GM12891 (cell line): ENCODE measurements at regions not wholly inside any gene's neighbourhood (a gene's known extent, or its start where the extent isn't known, plus 50 kb on each side); places are given as distances from the start of the nearest gene placed in this dataset.

ENCODE experiments used
- POLR2A ChIP-seq: IDR thresholded peaks from 2 replicates; pipeline ENCODE4 v1.6.1; 2011; ENCODE audit warnings: low read depth, low read length, control low read depth
- POLR2AphosphoS5 ChIP-seq: IDR thresholded peaks from 2 replicates; pipeline ENCODE4 v1.6.1; 2011; ENCODE audit warnings: low read depth, low read length, control low read depth
- POU2F2 ChIP-seq: IDR thresholded peaks from 2 replicates; pipeline ENCODE4 v1.6.1; 2011; ENCODE audit warnings: low read depth, mild to moderate bottlenecking, control low read depth, low read length, moderate library complexity
- SPI1 ChIP-seq: IDR thresholded peaks from 2 replicates; pipeline ENCODE4 v1.6.1; 2011; ENCODE audit warnings: low read depth, low read length, control low read depth
- TAF1 ChIP-seq: IDR thresholded peaks from 2 replicates; pipeline ENCODE4 v1.6.1; 2011; ENCODE audit warnings: low read depth, low read length, control low read depth

DNA sequence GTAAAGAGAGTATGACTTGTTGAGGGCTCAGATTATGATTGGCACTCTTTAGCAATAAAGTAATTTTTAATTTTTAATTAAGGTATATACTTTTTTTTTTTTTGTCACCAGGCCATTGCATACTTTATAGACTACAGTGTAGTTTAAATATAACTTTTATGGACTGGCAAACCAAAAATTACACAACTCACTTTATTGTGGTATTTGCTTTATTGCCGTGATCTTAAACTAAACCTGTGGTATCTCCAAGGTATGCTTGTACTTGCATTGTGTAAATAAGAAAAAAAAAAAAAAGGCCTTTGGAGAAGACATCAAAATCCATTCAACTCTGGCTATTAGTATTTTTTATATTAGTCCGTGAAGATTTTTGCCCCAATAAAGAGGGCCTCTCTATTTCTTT is 646.7 kb upstream of the FOXG1 start:
- TF ChIP-seq POLR2AphosphoS5: no peak
- no peak for TF ChIP-seq POLR2A
- no peak for TF ChIP-seq SPI1
- no peak for TF ChIP-seq TAF1
- no peak for TF ChIP-seq POU2F2
